GM23338 (cell line): ENCODE measurements at regions not wholly inside any gene's neighbourhood (a gene's known extent, or its start where the extent isn't known, plus 50 kb on each side); places are given as distances from the start of the nearest gene placed in this dataset.

ENCODE experiments used
- ATAC-seq: fragments of 200-7000 bp; cut with Tn5 transposase; 3 replicates; pipeline ENCODE4 v1.9.1; 2020
- DNase-seq: peaks from one replicate; pipeline ENCODE4 v3.0.0-alpha.2; 2015; ENCODE audit warnings: low spot score
- H2AFZ ChIP-seq: fragments of 200-600 bp; sonication (generic); 2 replicates; pipeline ENCODE4 v1.8.0; 2016; ENCODE audit warnings: antibody characterized with exemption, mild to moderate bottlenecking, moderate library complexity
- H3F3A ChIP-seq: fragments of 200-600 bp; sonication (generic); replicated peaks from 2 replicates; pipeline ENCODE4 v1.8.0; 2017; ENCODE audit warnings: antibody characterized with exemption, mixed run types, low read depth
- H3K27ac ChIP-seq: fragments of 200-600 bp; sonication (generic); 2 replicates; pipeline ENCODE4 v1.6.1; 2016; ENCODE audit warnings: low read depth
- H3K27me3 ChIP-seq: fragments of 200-600 bp; sonication (generic); 2 replicates; pipeline ENCODE4 v1.8.0; 2016; ENCODE audit warnings: mild to moderate bottlenecking, mixed run types, moderate library complexity; ENCODE audit not compliant: insufficient read depth
- H3K36me3 ChIP-seq: fragments of 200-600 bp; sonication (generic); 2 replicates; pipeline ENCODE4 v1.8.0; 2016; ENCODE audit warnings: mild to moderate bottlenecking; ENCODE audit not compliant: insufficient read depth
- H3K4me1 ChIP-seq: fragments of 200-600 bp; sonication (generic); 2 replicates; pipeline ENCODE4 v1.8.0; 2016; ENCODE audit warnings: mild to moderate bottlenecking, moderate library complexity; ENCODE audit not compliant: insufficient read depth
- H3K4me2 ChIP-seq: fragments of 200-600 bp; sonication (generic); 2 replicates; pipeline ENCODE4 v1.7.1; 2017; ENCODE audit warnings: mixed run types
- H3K4me3 ChIP-seq: fragments of 200-600 bp; sonication (generic); 2 replicates; pipeline ENCODE4 v1.6.1; 2016; ENCODE audit warnings: mixed run types
- H3K79me2 ChIP-seq: fragments of 200-600 bp; sonication (generic); replicated peaks from 2 replicates; pipeline ENCODE4 v1.8.0; 2017; ENCODE audit warnings: mild to moderate bottlenecking; ENCODE audit not compliant: insufficient read depth
- H3K9me2 ChIP-seq: fragments of 200-600 bp; sonication (generic); 2 replicates; pipeline ENCODE4 v1.8.0; 2017; ENCODE audit not compliant: insufficient read depth
- H4K20me1 ChIP-seq: fragments of 200-600 bp; sonication (generic); replicated peaks from 2 replicates; pipeline ENCODE4 v1.8.0; 2017; ENCODE audit warnings: mild to moderate bottlenecking; ENCODE audit not compliant: insufficient read depth
- H3K27ac Mint-ChIP-seq: 2 replicates; pipeline ENCODE4 v1.8.0; 2020; ENCODE audit warnings: inconsistent platforms, mild to moderate bottlenecking, moderate library complexity, mixed read lengths
- H3K27me3 Mint-ChIP-seq: 3 replicates; pipeline ENCODE4 v1.8.0; 2022; ENCODE audit warnings: low read depth, mild to moderate bottlenecking, moderate library complexity, mixed read lengths, inconsistent platforms; ENCODE audit not compliant: insufficient read depth, poor library complexity
- H3K36me3 Mint-ChIP-seq: 3 replicates; pipeline ENCODE4 v1.8.0; 2021; ENCODE audit warnings: low read depth, mild to moderate bottlenecking, inconsistent platforms, moderate library complexity, mixed read lengths
- H3K4me1 Mint-ChIP-seq: 3 replicates; pipeline ENCODE4 v1.8.0; 2020; ENCODE audit warnings: mild to moderate bottlenecking, inconsistent platforms, mixed read lengths
- H3K4me3 Mint-ChIP-seq: 3 replicates; pipeline ENCODE4 v1.8.0; 2021; ENCODE audit warnings: moderate library complexity, mild to moderate bottlenecking, inconsistent platforms, mixed read lengths
- H3K9me3 Mint-ChIP-seq: 3 replicates; pipeline ENCODE4 v1.8.0; 2020; ENCODE audit warnings: moderate library complexity, mild to moderate bottlenecking, inconsistent platforms, mixed read lengths
- CREB1 ChIP-seq: fragments of 250-450 bp; sonication (Bioruptor Pico); IDR thresholded peaks from 2 replicates; pipeline ENCODE4 v1.5.0; 2020; ENCODE audit warnings: low read depth, mild to moderate bottlenecking, moderate library complexity
- EZH2 ChIP-seq: fragments of 200-600 bp; sonication (generic); IDR thresholded peaks from one replicate; pipeline ENCODE4 v1.8.0; 2017; ENCODE audit warnings: antibody characterized with exemption, mild to moderate bottlenecking, low read depth; ENCODE audit not compliant: unreplicated experiment
- EZH2phosphoT487 ChIP-seq: fragments of 200-600 bp; sonication (generic); IDR thresholded peaks from one replicate; pipeline ENCODE4 v1.8.1; 2018; ENCODE audit warnings: antibody characterized with exemption; ENCODE audit not compliant: unreplicated experiment
- NANOG ChIP-seq: IDR thresholded peaks from 2 replicates; pipeline ENCODE4 v1.6.1; 2016; ENCODE audit warnings: antibody characterized with exemption, borderline replicate concordance
- POLR2AphosphoS5 ChIP-seq: IDR thresholded peaks from 2 replicates; pipeline ENCODE4 v1.6.1; 2016; ENCODE audit warnings: antibody characterized with exemption, low read depth
- REST ChIP-seq: IDR thresholded peaks from one replicate; pipeline ENCODE4 v1.6.1; 2018; ENCODE audit warnings: antibody characterized with exemption; ENCODE audit not compliant: unreplicated experiment
- ZNF114 ChIP-seq: fragments of 250-450 bp; sonication (Bioruptor Pico); IDR thresholded peaks from 2 replicates; pipeline ENCODE4 v1.5.0; 2020; ENCODE audit warnings: mild to moderate bottlenecking, moderate library complexity
- ZNF331 ChIP-seq: fragments of 250-450 bp; sonication (Bioruptor Pico); IDR thresholded peaks from 2 replicates; pipeline ENCODE4 v1.5.0; 2020; ENCODE audit warnings: low read depth, mild to moderate bottlenecking, moderate library complexity
- ZNF462 ChIP-seq: fragments of 250-450 bp; sonication (Bioruptor Pico); IDR thresholded peaks from 2 replicates; pipeline ENCODE4 v1.5.0; 2020; ENCODE audit warnings: mild to moderate bottlenecking, moderate library complexity
- TF ChIP-seq, protein P1 (sequence below): IDR thresholded peaks from 2 replicates; pipeline ENCODE4 v1.6.1; 2016; ENCODE audit warnings: antibody characterized with exemption

GRCh38 chr2:199677881-199678280 is 173.1 kb downstream of the FTCDNL1 start (continued):
- TF ChIP-seq NANOG (no peak), POLR2AphosphoS5 (no peak)

DNA sequence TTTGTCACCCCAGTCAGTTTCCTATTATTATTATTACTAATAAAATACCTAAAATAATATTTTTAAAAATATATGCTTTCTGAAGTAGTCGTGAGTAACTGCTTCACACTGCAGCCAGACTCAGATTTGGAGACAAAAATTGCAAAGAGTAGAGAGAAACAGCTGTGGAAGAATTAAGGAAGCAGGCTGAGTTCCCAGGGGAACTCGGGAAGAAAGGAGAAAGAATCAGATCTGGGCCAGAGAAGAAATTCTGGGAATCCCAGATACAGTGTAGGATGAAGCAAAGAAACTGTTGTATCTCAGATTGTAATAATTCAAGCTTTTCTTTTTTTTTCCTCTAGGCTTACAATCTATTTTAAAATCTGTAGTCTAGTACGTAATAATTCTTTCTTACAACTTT is 182.3 kb downstream of the FTCDNL1 start:
- H3F3A ChIP-seq: no peaks in the 10 kb centered on the region
- DNase-seq (no peak), ATAC-seq (no peak)
- H3K27me3 ChIP-seq: no peaks in the 10 kb centered on the region
- H3K27ac ChIP-seq: no peak overlapping the region
- no peaks in the 10 kb centered on the region for H3K27me3 Mint-ChIP-seq
- no peaks in the 10 kb centered on the region for H3K9me3 Mint-ChIP-seq
- H3K4me2 ChIP-seq: no peak overlapping the region
- H3K9me2 ChIP-seq: no peaks in the 10 kb centered on the region
- no peaks in the 10 kb centered on the region for H3K79me2 ChIP-seq
- no peak overlapping the region for H2AFZ ChIP-seq
- H3K36me3 ChIP-seq: no peaks in the 10 kb centered on the region
- H3K4me1 ChIP-seq: no peaks in the 10 kb centered on the region
- H3K4me1 Mint-ChIP-seq: no peaks in the 10 kb centered on the region
- H3K36me3 Mint-ChIP-seq: no peaks in the 10 kb centered on the region
- TF ChIP-seq CREB1 (CRISPR knock-in tag) (no peak), EZH2 (no peak), ZNF331 (CRISPR knock-in tag) (no peak), EZH2phosphoT487 (no peak), ZNF462 (CRISPR knock-in tag) (no peak), POLR2AphosphoS5 (no peak), ZNF114 (CRISPR knock-in tag) (no peak), REST (no peak)
- TF ChIP-seq, protein P1, sequence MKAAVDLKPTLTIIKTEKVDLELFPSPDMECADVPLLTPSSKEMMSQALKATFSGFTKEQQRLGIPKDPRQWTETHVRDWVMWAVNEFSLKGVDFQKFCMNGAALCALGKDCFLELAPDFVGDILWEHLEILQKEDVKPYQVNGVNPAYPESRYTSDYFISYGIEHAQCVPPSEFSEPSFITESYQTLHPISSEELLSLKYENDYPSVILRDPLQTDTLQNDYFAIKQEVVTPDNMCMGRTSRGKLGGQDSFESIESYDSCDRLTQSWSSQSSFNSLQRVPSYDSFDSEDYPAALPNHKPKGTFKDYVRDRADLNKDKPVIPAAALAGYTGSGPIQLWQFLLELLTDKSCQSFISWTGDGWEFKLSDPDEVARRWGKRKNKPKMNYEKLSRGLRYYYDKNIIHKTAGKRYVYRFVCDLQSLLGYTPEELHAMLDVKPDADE: no peak
- H4K20me1 ChIP-seq: no peaks in the 10 kb centered on the region
- H3K27ac Mint-ChIP-seq: no peak overlapping the region
- no peak overlapping the region for H3K4me3 Mint-ChIP-seq
- no peak overlapping the region for H3K4me3 ChIP-seq
